Caco-2 (cell line): ENCODE measurements at regions not wholly inside any gene's neighbourhood (a gene's known extent, or its start where the extent isn't known, plus 50 kb on each side); places are given as distances from the start of the nearest gene placed in this dataset.

Experiments
- BruUV-seq: library from RNA; stranded (reverse); fragments of 400-500 nt; replicated peaks from 2 replicates; lab custom pipeline; 2021; lab: Mats Ljungman, UMichigan
- CTCF ChIA-PET: fragments of 300-600 bp; sonication (Branson Sonifier 250); formaldehyde crosslinking; loops from one replicate; lab custom pipeline; 2022; ENCODE audit warnings: antibody characterized with exemption; lab: Charles Lee
- POLR2A ChIA-PET: fragments of 300-600 bp; sonication (Branson Sonifier 250); formaldehyde crosslinking; loops from one replicate; lab custom pipeline; 2022; ENCODE audit warnings: antibody characterized with exemption; lab: Charles Lee
- DNase-seq, 2 experiments: peaks; one replicate each; pipeline versions ENCODE4 v3.0.0 to v3.0.0-alpha.2; 2020 to 2022
- H3K27me3 ChIP-seq: replicated peaks from 2 replicates; pipeline ENCODE4 v1.6.0; 2011; ENCODE audit warnings: low read length; ENCODE audit not compliant: control insufficient read depth, insufficient read depth
- H3K36me3 ChIP-seq: 2 replicates; pipeline ENCODE4 v1.5.1; 2011; ENCODE audit warnings: low read length; ENCODE audit not compliant: control insufficient read depth, insufficient read depth
- H3K4me1 ChIP-seq: fragments of 250-450 bp; sonication (Bioruptor Pico); 2 replicates; pipeline ENCODE4 v1.5.1; 2020; ENCODE audit warnings: mild to moderate bottlenecking
- H3K4me3 ChIP-seq: 2 replicates; pipeline ENCODE4 v1.5.1; 2011; ENCODE audit warnings: low read depth, mild to moderate bottlenecking, control low read depth, low read length
- H3K9me3 ChIP-seq: fragments of 250-450 bp; sonication (Bioruptor Pico); 2 replicates; pipeline ENCODE4 v1.5.1; 2020; ENCODE audit warnings: mild to moderate bottlenecking, moderate library complexity
- H3K27ac Mint-ChIP-seq: one replicate; pipeline ENCODE4 v1.8.0; 2022; ENCODE audit warnings: mixed read lengths; ENCODE audit not compliant: unreplicated experiment
- H3K27me3 Mint-ChIP-seq: one replicate; pipeline ENCODE4 v1.8.0; 2022; ENCODE audit warnings: mixed read lengths; ENCODE audit not compliant: insufficient read depth, unreplicated experiment
- H3K36me3 Mint-ChIP-seq: one replicate; pipeline ENCODE4 v1.8.0; 2022; ENCODE audit warnings: mild to moderate bottlenecking, mixed read lengths; ENCODE audit not compliant: insufficient read depth, unreplicated experiment
- H3K4me1 Mint-ChIP-seq: one replicate; pipeline ENCODE4 v1.8.0; 2022; ENCODE audit warnings: low read depth, mixed read lengths; ENCODE audit not compliant: unreplicated experiment
- H3K4me3 Mint-ChIP-seq: one replicate; pipeline ENCODE4 v1.8.0; 2022; ENCODE audit warnings: mild to moderate bottlenecking, moderate library complexity, mixed read lengths; ENCODE audit not compliant: unreplicated experiment
- H3K9me3 Mint-ChIP-seq: one replicate; pipeline ENCODE4 v1.8.0; 2022; ENCODE audit warnings: mixed read lengths; ENCODE audit not compliant: unreplicated experiment
- intact Hi-C: fragments of 100-400 bp; cut with micrococcal nuclease; formaldehyde crosslinking; loops from one replicate; pipeline ENCODE4 v1.10.0; 2022; ENCODE audit not compliant: unreplicated experiment
- TF ChIP-seq, protein P1 (sequence below), 2 experiments: fragments of 200-600 bp in 1 of 2; IDR thresholded peaks; 1 replicate in 1 of 2; 2 replicates in 1 of 2; pipeline versions ENCODE4 v1.5.1 to v1.8.0; 2011 to 2022; ENCODE audit warnings: antibody characterized with exemption in 1 of 2, control low read depth in 1 of 2, inconsistent platforms in 1 of 2, low read depth in 1 of 2, low read length in 1 of 2, mild to moderate bottlenecking in 1 of 2, moderate library complexity in 1 of 2; ENCODE audit not compliant: insufficient read depth in 1 of 2, severe bottlenecking in 1 of 2, unreplicated experiment in 1 of 2

DNA sequence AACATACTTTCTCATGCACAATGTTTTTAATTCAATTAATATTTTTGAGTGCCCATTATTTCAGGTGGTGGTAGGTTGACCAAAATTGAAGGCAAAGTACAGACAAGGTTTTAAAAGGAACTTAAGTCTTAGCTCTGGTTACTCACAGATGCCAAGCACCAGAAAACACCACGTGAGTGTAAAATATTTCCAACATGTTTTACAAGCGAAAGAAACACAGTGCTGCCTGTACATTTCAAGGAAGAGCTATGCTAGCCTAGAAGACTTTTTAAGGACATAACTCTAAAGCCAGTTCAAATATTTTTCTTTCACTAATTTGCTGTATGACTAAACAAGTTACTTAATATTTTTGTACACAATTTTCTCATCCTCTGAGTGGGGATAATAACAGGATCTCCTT lies 736.4 kb upstream of the GOT2 start:
- no peak for DNase-seq
- Histone ChIP-seq H3K27me3 (no peaks in the 10 kb centered on the region), H3K4me1 (no peaks in the 10 kb centered on the region), H3K4me3 (no peak overlapping the region), H3K36me3 (no peaks in the 10 kb centered on the region), H3K9me3 (no peaks in the 10 kb centered on the region)
- H3K27ac Mint-ChIP-seq, result no peak overlapping the region
- intact Hi-C loops, result no loop called here
- ChIA-PET POLR2A (no interaction called here), CTCF (no interaction called here)
- no peak overlapping the region for H3K4me3 Mint-ChIP-seq
- no TSS peak for BruUV-seq
- peaks cover 3% of the 10 kb centered on the region for H3K27me3 Mint-ChIP-seq
- no peaks in the 10 kb centered on the region for H3K36me3 Mint-ChIP-seq
- no peaks in the 10 kb centered on the region for H3K4me1 Mint-ChIP-seq
- TF ChIP-seq, protein P1, sequence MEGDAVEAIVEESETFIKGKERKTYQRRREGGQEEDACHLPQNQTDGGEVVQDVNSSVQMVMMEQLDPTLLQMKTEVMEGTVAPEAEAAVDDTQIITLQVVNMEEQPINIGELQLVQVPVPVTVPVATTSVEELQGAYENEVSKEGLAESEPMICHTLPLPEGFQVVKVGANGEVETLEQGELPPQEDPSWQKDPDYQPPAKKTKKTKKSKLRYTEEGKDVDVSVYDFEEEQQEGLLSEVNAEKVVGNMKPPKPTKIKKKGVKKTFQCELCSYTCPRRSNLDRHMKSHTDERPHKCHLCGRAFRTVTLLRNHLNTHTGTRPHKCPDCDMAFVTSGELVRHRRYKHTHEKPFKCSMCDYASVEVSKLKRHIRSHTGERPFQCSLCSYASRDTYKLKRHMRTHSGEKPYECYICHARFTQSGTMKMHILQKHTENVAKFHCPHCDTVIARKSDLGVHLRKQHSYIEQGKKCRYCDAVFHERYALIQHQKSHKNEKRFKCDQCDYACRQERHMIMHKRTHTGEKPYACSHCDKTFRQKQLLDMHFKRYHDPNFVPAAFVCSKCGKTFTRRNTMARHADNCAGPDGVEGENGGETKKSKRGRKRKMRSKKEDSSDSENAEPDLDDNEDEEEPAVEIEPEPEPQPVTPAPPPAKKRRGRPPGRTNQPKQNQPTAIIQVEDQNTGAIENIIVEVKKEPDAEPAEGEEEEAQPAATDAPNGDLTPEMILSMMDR (IDR thresholded peaks at IDR 0.05; ENCODE audit: insufficient read depth in 1 of 2, low read depth in 1 of 2, low read length in 1 of 2, severe bottlenecking in 1 of 2, unreplicated experiment in 1 of 2), result no peak
- H3K9me3 Mint-ChIP-seq, result no peaks in the 10 kb centered on the region

DNA sequence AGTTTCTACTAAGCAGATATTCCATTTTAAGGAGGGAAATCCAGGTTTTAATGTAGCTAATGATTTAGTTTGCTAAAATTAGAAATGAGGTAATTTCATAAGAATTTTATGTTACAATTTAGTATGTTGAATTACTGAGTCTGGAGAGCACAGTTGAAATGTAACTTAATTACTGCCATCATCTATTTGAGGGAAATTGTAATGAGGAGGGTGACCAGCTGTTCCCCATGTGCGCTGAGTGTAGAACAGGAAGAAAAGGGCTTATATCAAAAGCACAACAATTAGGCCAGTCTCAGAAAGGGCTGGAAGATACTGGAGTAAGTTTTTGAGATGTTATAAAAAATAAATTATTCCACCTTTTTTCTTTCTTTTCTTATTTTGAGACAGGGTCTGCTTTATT lies 735.1 kb upstream of the GOT2 start:
- no peak overlapping the region for H3K27ac Mint-ChIP-seq
- H3K9me3 Mint-ChIP-seq, result no peaks in the 10 kb centered on the region
- no peaks in the 10 kb centered on the region for H3K4me1 ChIP-seq
- H3K4me1 Mint-ChIP-seq, result no peaks in the 10 kb centered on the region
- H3K36me3 Mint-ChIP-seq, result no peaks in the 10 kb centered on the region
- POLR2A ChIA-PET, result no interaction called here
- no peaks in the 10 kb centered on the region for H3K36me3 ChIP-seq
- no TSS peak for BruUV-seq
- no peak overlapping the region for H3K4me3 Mint-ChIP-seq
- H3K4me3 ChIP-seq, result no peak overlapping the region
- TF ChIP-seq, protein P1 (IDR thresholded peaks at IDR 0.05; ENCODE audit: insufficient read depth in 1 of 2, low read depth in 1 of 2, low read length in 1 of 2, severe bottlenecking in 1 of 2, unreplicated experiment in 1 of 2), result no peak
- no peaks in the 10 kb centered on the region for H3K9me3 ChIP-seq
- CTCF ChIA-PET, result no interaction called here
- intact Hi-C loops, result no loop called here
- H3K27me3 ChIP-seq, result no peaks in the 10 kb centered on the region
- H3K27me3 Mint-ChIP-seq, result peaks cover 3% of the 10 kb centered on the region
- DNase-seq, result no peak

DNA sequence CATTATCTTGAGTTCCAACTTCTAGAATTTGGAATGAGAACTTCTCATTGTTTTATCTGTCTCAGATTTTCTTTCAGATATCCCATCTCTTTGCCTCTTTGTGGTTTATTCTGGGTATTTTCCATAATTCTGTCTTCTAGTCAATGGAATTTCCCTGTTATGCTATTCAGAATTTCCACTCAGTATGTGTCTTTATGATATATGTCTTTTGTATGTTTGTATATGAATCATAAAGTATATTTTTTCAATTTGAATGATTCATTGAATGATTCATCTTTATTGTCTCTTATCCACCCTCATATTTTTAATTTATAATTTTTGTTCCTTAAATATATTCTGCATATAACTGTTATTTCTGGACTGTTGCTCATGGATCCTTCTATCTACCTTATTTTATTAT lies 729.7 kb upstream of the GOT2 start:
- no peak overlapping the region for H3K4me3 Mint-ChIP-seq
- no peaks in the 10 kb centered on the region for H3K36me3 Mint-ChIP-seq
- Histone ChIP-seq H3K9me3 (no peaks in the 10 kb centered on the region), H3K4me1 (no peaks in the 10 kb centered on the region), H3K4me3 (no peak overlapping the region), H3K36me3 (no peaks in the 10 kb centered on the region), H3K27me3 (no peaks in the 10 kb centered on the region)
- intact Hi-C loops, result no loop called here
- H3K9me3 Mint-ChIP-seq, result no peaks in the 10 kb centered on the region
- ChIA-PET CTCF (no interaction called here), POLR2A (no interaction called here)
- H3K27ac Mint-ChIP-seq, result no peak overlapping the region
- BruUV-seq, result no TSS peak
- peaks cover 3% of the 10 kb centered on the region for H3K27me3 Mint-ChIP-seq
- H3K4me1 Mint-ChIP-seq, result no peaks in the 10 kb centered on the region
- DNase-seq, result no peak
- TF ChIP-seq, protein P1 (IDR thresholded peaks at IDR 0.05; ENCODE audit: insufficient read depth in 1 of 2, low read depth in 1 of 2, low read length in 1 of 2, severe bottlenecking in 1 of 2, unreplicated experiment in 1 of 2), result no peak
